ENCODE measurements at regions not wholly inside any gene's neighbourhood (a gene's known extent, or its start where the extent isn't known, plus 50 kb on each side); places are given as distances from the start of the nearest gene placed in this dataset.

DNA sequence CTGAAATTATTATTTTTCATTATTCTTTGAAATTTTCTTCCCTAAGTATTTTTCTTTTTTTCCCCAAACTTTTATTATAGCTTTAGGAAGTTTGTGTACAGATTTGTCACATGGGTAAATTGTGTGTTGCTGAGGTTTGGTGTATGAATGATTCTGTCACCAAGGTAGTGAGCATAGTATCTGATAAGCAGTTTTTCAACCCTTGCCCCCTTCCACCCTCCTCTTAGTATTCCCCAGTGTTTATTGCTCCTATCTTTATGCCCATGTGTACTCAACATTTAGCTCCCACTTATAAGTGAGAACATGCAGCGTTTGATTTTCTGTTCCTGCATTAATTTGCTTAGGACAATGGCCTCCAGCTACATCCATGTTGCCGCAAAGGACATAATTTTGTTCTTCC lies 103.9 kb upstream of the MAGEB2 start:
- no peak overlapping the region for H2AFZ ChIP-seq (ENCODE audit: low read depth)
- 15% methylated on average over 2 of the region's 2 CpGs for WGBS (ENCODE audit: low lambda C conversion rate)
- CTCF ChIA-PET = no interaction called here
- TF ChIP-seq GATA2 (CRISPR knock-in tag; IDR thresholded peaks at IDR 0.05) (no peak), RFX5 (IDR thresholded peaks at IDR 0.05; ENCODE audit: low read length) (no peak), POLR2AphosphoS5 (IDR thresholded peaks at IDR 0.05; ENCODE audit: low read depth, low read length) (no peak), FOXM1 (IDR thresholded peaks at IDR 0.05; ENCODE audit: low read depth) (no peak), MXI1 (IDR thresholded peaks at IDR 0.05; ENCODE audit: low read depth, low read length) (no peak), TCF12 (IDR thresholded peaks at IDR 0.05) (no peak), TAF1 (IDR thresholded peaks at IDR 0.05; ENCODE audit: borderline replicate concordance, low read depth, low read length) (no peak)
- TF ChIP-seq, protein P1, sequence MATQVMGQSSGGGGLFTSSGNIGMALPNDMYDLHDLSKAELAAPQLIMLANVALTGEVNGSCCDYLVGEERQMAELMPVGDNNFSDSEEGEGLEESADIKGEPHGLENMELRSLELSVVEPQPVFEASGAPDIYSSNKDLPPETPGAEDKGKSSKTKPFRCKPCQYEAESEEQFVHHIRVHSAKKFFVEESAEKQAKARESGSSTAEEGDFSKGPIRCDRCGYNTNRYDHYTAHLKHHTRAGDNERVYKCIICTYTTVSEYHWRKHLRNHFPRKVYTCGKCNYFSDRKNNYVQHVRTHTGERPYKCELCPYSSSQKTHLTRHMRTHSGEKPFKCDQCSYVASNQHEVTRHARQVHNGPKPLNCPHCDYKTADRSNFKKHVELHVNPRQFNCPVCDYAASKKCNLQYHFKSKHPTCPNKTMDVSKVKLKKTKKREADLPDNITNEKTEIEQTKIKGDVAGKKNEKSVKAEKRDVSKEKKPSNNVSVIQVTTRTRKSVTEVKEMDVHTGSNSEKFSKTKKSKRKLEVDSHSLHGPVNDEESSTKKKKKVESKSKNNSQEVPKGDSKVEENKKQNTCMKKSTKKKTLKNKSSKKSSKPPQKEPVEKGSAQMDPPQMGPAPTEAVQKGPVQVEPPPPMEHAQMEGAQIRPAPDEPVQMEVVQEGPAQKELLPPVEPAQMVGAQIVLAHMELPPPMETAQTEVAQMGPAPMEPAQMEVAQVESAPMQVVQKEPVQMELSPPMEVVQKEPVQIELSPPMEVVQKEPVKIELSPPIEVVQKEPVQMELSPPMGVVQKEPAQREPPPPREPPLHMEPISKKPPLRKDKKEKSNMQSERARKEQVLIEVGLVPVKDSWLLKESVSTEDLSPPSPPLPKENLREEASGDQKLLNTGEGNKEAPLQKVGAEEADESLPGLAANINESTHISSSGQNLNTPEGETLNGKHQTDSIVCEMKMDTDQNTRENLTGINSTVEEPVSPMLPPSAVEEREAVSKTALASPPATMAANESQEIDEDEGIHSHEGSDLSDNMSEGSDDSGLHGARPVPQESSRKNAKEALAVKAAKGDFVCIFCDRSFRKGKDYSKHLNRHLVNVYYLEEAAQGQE (IDR thresholded peaks at IDR 0.05; ENCODE audit: low read depth, low read length) = no peak
- no peak overlapping the region for H3K27ac ChIP-seq (ENCODE audit: low read depth in 2 of 2, low read length in 1 of 2)
- no peaks in the 10 kb centered on the region for H3K79me2 ChIP-seq (ENCODE audit: insufficient read depth)
- H3K4me2 ChIP-seq = no peak overlapping the region
- no peaks in the 10 kb centered on the region for H3F3A ChIP-seq (replicated peaks; ENCODE audit: insufficient read depth)
- H3K27me3 ChIP-seq (ENCODE audit: insufficient read depth) = no peaks in the 10 kb centered on the region; the same call in 1 of the 2 replicates
- no peaks in the 10 kb centered on the region for H4K20me1 ChIP-seq (ENCODE audit: insufficient read depth)
- no peaks in the 10 kb centered on the region for H3K9me3 ChIP-seq
- H3K4me1 ChIP-seq (ENCODE audit: control insufficient read depth in 1 of 2, insufficient read depth in 2 of 2, low read depth in 1 of 2, low read length in 1 of 2) = no peaks in the 10 kb centered on the region
- POLR2A ChIA-PET = no interaction called here
- H3K4me3 ChIP-seq (ENCODE audit: low read depth in 2 of 2, low read length in 1 of 2) = no peak overlapping the region
- DNase-seq = no peak
- H3K36me3 ChIP-seq (replicated peaks in 1 of 2; ENCODE audit: control insufficient read depth in 1 of 2, insufficient read depth in 2 of 2, low read length in 1 of 2) = no peaks in the 10 kb centered on the region
- no peaks in the 10 kb centered on the region for H3K9me2 ChIP-seq
- H3K9ac ChIP-seq = no peak overlapping the region

DNA sequence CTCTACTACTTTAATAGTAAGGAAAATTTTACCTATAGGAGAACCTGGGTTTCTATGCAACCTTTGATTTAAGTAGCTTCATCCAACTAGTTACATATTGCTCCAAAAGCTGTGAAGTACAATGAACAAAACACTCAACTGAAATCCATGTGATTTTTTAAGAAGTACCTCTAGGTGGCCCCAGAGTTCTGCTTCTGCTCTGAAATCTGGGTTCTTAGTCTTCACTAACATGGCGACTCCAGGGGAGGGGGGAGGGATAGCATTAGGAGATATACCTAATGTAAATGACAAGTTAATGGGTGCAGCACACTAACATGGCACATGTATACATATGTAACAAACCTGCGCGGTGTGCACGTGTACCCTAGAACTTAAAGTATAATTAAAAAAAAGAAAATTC lies 73.4 kb upstream of the MAGEB2 start:
- no peak overlapping the region for H3K27ac ChIP-seq (ENCODE audit: low read depth in 2 of 2, low read length in 1 of 2)
- no peak overlapping the region for H3K9ac ChIP-seq
- ChIA-PET POLR2A (no interaction called here), CTCF (interaction anchor here (0.7 to 1.1 kb wide), 7 partner anchors 10 to 525 kb away, joined by 3 to 5 read pairs (median 3); no protein-coding TSS in a partner anchor)
- no peak overlapping the region for H3K4me3 ChIP-seq (ENCODE audit: low read depth in 2 of 2, low read length in 1 of 2)
- H2AFZ ChIP-seq (ENCODE audit: low read depth) = no peak overlapping the region
- H3K4me2 ChIP-seq = no peak overlapping the region
- no peaks in the 10 kb centered on the region for H3K4me1 ChIP-seq (ENCODE audit: control insufficient read depth in 1 of 2, insufficient read depth in 2 of 2, low read depth in 1 of 2, low read length in 1 of 2)
- DNase-seq = peak; percentile 37
- TF ChIP-seq, protein P2, sequence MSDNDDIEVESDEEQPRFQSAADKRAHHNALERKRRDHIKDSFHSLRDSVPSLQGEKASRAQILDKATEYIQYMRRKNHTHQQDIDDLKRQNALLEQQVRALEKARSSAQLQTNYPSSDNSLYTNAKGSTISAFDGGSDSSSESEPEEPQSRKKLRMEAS (IDR thresholded peaks at IDR 0.05; ENCODE audit: low read depth) = peak; percentile 52; the same call in 1 of the 2 replicates
- TF ChIP-seq RAD21 (IDR thresholded peaks at IDR 0.05; ENCODE audit: low read length) (peak; percentile 67), YY1 (IDR thresholded peaks at IDR 0.05; ENCODE audit: low read depth) (peak; percentile 72; the same call in 1 of the 2 replicates), ELF1 (IDR thresholded peaks at IDR 0.05) (no peak), SMC3 (IDR thresholded peaks at IDR 0.05; ENCODE audit: low read depth, low read length) (peak; percentile 39), RCOR1 (IDR thresholded peaks at IDR 0.05; ENCODE audit: low read length) (no peak)
- TF ChIP-seq, protein P3, sequence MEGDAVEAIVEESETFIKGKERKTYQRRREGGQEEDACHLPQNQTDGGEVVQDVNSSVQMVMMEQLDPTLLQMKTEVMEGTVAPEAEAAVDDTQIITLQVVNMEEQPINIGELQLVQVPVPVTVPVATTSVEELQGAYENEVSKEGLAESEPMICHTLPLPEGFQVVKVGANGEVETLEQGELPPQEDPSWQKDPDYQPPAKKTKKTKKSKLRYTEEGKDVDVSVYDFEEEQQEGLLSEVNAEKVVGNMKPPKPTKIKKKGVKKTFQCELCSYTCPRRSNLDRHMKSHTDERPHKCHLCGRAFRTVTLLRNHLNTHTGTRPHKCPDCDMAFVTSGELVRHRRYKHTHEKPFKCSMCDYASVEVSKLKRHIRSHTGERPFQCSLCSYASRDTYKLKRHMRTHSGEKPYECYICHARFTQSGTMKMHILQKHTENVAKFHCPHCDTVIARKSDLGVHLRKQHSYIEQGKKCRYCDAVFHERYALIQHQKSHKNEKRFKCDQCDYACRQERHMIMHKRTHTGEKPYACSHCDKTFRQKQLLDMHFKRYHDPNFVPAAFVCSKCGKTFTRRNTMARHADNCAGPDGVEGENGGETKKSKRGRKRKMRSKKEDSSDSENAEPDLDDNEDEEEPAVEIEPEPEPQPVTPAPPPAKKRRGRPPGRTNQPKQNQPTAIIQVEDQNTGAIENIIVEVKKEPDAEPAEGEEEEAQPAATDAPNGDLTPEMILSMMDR (IDR thresholded peaks at IDR 0.05) = peak; percentile 65
- TF ChIP-seq, protein P4, sequence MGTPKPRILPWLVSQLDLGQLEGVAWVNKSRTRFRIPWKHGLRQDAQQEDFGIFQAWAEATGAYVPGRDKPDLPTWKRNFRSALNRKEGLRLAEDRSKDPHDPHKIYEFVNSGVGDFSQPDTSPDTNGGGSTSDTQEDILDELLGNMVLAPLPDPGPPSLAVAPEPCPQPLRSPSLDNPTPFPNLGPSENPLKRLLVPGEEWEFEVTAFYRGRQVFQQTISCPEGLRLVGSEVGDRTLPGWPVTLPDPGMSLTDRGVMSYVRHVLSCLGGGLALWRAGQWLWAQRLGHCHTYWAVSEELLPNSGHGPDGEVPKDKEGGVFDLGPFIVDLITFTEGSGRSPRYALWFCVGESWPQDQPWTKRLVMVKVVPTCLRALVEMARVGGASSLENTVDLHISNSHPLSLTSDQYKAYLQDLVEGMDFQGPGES (IDR thresholded peaks at IDR 0.05; ENCODE audit: low read depth, low read length) = no peak
- H3K36me3 ChIP-seq (replicated peaks in 1 of 2; ENCODE audit: control insufficient read depth in 1 of 2, insufficient read depth in 2 of 2, low read length in 1 of 2) = no peaks in the 10 kb centered on the region
- 42% methylated on average over 4 of the region's 4 CpGs for WGBS (ENCODE audit: low lambda C conversion rate)
- no peaks in the 10 kb centered on the region for H3K79me2 ChIP-seq (ENCODE audit: insufficient read depth)
- H3K9me2 ChIP-seq = no peaks in the 10 kb centered on the region
- H3K27me3 ChIP-seq (ENCODE audit: insufficient read depth) = no peaks in the 10 kb centered on the region
- H3K9me3 ChIP-seq = no peaks in the 10 kb centered on the region
- H4K20me1 ChIP-seq (ENCODE audit: insufficient read depth) = no peaks in the 10 kb centered on the region
- no peaks in the 10 kb centered on the region for H3F3A ChIP-seq (replicated peaks; ENCODE audit: insufficient read depth)

Measured in SK-N-SH (cell line).